ENCODE measurements at regions not wholly inside any gene's neighbourhood (a gene's known extent, or its start where the extent isn't known, plus 50 kb on each side); places are given as distances from the start of the nearest gene placed in this dataset.

DNA sequence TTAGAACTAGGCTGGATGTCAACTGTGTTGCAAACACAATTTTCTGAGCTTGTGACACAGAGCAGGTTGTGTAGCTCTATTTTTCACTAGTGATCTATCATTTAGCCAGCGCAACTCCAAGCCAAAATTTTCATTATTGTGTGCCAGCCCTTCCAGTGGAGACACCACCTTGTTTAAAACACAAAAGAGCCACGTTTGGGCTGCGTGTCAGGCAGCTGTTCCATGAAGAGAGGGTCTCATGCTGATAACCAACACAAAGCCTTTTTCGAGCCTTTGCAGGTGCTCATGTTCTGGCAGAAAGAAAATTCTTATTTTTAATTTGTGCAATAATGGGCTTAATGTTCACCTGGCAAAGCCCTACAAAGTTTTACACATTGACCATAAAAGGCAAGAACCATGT, 237.6 kb upstream of the RGMB start:
- TF ChIP-seq, protein P1, sequence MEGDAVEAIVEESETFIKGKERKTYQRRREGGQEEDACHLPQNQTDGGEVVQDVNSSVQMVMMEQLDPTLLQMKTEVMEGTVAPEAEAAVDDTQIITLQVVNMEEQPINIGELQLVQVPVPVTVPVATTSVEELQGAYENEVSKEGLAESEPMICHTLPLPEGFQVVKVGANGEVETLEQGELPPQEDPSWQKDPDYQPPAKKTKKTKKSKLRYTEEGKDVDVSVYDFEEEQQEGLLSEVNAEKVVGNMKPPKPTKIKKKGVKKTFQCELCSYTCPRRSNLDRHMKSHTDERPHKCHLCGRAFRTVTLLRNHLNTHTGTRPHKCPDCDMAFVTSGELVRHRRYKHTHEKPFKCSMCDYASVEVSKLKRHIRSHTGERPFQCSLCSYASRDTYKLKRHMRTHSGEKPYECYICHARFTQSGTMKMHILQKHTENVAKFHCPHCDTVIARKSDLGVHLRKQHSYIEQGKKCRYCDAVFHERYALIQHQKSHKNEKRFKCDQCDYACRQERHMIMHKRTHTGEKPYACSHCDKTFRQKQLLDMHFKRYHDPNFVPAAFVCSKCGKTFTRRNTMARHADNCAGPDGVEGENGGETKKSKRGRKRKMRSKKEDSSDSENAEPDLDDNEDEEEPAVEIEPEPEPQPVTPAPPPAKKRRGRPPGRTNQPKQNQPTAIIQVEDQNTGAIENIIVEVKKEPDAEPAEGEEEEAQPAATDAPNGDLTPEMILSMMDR (IDR thresholded peaks at IDR 0.05) = no peak
- TF ChIP-seq EZH2 (IDR thresholded peaks at IDR 0.05; ENCODE audit: borderline replicate concordance, insufficient read depth, low read depth, low read length, poor library complexity, severe bottlenecking) = no peak
